HK-2 (cell line): ENCODE measurements at regions not wholly inside any gene's neighbourhood (a gene's known extent, or its start where the extent isn't known, plus 50 kb on each side); places are given as distances from the start of the nearest gene placed in this dataset.

Experiments used
- DNase-seq: peaks from one replicate; pipeline ENCODE4 v3.0.0-alpha.2; 2018; ENCODE audit not compliant: unreplicated experiment

DNA sequence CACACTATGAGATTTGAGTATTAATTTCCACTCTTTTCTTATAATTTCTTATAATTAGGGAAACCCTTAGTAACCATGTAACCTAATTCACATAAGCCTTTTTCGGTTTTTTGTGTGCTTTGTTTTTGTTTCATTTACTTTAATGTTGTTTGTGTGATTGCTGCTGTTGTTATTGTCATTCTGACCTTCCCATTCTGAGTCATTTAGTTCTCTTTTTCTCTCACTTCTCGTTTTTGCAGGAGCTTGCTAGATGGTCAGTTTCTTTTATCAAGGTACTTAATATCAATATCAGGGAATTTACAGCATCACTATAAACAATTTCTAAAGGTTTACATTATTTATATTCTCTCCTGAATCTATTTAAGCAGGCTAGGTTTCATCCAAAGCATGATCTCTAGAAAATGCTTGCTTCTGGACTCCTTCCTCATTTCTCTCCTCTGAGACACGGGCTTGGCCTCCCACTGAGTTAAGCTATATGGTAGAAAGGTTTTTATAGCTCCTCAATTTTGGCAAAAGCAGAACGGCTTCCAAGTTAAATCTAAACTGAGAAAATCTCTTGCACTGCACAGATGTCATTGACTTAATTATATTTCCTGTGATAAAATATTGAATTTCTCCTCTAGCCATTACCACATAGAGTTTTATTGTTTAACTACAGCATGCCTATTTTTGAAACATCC, 534.2 kb downstream of the NSUN3 start:
- DNase-seq, result no peak

- no peak for DNase-seq
Observed at GRCh38 chr3:94607778-94608177, 544.9 kb downstream of the NSUN3 start.

DNA sequence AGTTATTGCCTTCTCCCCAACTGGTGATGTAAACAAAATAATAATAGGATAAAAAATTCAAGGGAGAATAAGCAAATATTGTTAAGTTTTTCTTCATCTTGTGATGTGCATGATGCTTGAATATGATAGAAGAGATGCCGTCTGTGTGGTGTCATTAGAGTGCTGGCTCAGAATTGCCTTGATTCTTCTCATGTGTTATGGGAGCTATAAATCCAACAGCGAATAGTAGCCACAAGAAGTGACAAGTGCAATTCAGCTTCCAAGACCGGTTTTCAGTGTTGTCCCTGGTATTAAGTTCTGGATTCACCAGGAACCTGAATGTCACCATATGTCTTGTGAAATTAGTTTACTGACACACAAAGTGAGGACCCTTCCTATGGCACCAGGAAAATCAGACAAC, 547.0 kb downstream of the NSUN3 start:
- DNase-seq, result no peak

GRCh38 chr3:94611596-94611995, 548.7 kb downstream of the NSUN3 start:
- no peak for DNase-seq

DNA sequence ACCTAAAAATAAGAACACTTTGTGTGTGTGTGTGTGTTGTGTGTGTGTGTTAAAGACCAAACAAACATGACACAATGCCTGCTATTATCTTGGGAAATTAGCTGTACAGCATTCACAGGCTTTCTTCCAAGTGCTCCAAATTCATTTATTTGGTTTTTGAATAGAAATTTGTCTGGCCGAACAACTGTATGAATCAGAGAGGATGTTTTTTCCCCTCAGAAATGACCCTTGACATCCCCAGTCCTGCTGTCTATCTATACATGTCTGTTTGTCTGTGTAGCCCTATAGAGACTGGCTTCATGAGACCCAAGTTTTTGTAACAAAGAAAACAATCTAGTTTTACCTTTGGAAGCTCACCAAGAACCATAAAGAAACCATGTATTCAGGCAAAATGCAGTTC, 549.8 kb downstream of the NSUN3 start:
- no peak for DNase-seq

GRCh38 chr3:94614192-94614591, 551.3 kb downstream of the NSUN3 start:
- no peak for DNase-seq

GRCh38 chr3:94615275-94616065, 552.6 kb downstream of the NSUN3 start:
- no peak for DNase-seq

- no peak for DNase-seq
Observed at GRCh38 chr3:94616833-94617232, 554.0 kb downstream of the NSUN3 start.

GRCh38 chr3:94617312-94617711, 554.5 kb downstream of the NSUN3 start:
- DNase-seq, result no peak

- DNase-seq, result no peak
Observed at GRCh38 chr3:94619643-94620042, 556.8 kb downstream of the NSUN3 start.

DNA sequence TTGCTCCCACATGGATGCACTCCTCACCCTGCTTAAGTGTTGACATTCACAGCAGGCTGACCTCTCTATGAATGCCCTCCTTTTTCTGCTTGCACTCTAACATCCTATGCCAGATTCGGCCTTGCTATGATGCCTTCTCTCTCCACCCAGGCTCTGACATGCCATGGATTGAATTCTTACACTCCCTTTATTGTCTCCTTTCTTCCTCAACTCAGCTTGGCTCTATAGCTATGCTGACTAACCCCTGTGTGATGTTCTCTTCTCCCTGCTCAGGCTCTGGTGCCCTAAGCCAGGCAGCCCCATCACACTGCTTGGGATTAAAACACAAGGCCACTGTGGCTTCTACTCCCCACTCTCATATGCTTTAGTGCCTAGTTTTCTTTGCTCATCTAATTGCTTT, 563.7 kb downstream of the NSUN3 start:
- no peak for DNase-seq

GRCh38 chr3:94627689-94628088, 564.8 kb downstream of the NSUN3 start:
- no peak for DNase-seq

- DNase-seq, result no peak
Observed at GRCh38 chr3:94643400-94643799, 580.5 kb downstream of the NSUN3 start.

- no peak for DNase-seq
Observed at GRCh38 chr3:94645790-94646189, 582.9 kb downstream of the NSUN3 start.

DNA sequence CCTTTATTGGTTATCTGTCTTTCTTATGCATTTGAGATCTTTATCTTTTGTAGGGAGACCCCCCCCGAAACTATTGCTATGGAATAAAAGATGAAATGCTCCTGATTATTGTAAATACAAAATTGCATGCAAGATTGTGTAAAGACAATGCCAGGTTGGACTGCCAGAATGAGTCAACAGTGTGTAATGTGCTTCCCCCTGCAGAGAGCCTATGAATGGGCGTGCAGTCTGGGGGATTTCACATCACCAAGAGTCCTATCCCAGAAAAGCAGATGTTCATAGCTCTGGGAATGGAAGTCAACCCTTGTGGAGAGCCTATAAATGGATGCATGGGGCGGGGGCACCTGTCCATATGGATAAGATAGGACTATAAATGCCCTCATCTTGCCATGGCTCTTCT, 584.3 kb downstream of the NSUN3 start:
- no peak for DNase-seq

- DNase-seq, result peak; percentile 20
Observed at GRCh38 chr3:94648270-94649180, 585.7 kb downstream of the NSUN3 start.

DNA sequence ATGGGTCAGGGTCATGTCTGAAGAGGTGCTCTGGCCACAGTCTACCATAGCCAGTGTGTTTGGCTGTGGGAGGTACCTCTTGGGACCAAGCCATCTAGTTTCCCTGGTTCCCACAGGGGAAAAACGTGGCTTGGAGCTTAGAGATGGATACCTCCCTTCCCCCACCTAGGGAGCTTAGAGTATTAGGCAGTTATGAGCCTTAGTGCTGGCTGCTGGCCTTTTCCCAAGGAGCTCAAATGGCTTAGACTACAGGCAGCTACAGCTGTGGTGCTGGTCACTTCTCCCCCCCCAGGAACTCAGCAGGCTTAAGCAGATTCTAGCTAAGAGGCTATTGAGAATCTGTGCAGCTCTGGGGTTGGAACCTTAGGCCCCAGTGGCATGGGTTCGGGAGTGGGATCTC, 591.2 kb downstream of the NSUN3 start:
- no peak for DNase-seq

DNA sequence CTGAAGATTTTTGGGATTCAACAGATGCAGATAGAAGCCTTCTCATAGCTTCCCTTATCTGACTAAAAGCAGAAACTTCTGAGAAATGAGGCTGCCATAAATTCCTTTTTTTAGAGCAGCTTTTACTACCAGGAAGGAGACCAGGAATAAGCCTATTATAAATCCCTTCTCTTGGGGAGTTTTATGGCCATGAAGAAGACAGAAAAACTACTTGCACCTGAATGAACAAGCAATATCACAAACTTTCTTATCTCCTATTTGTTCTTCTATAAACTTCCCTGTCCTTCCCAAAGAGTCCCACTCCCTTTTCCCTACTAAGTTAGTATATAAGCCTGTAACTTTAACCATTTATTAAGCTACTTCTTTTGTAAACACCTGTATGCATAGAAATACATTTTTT, 603.1 kb downstream of the NSUN3 start:
- DNase-seq, result no peak

DNA sequence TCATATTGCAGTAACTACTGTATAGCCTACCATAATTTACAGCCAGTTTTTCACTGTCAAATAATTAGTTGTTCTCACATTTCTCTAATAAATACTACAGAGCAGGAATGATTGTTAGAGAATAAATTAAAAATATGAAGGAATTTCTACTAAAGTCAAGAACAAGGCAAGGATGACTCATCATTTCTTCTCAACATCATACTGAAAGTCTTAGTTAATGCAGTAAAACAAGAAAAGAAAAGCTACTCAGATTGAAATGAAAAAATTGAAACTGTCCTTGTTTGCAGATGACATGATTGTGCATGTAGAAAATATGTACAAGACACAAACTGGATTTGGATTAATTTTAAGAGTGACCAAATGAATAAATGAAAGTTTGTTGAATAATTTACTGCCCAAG, 608.2 kb downstream of the NSUN3 start:
- no peak for DNase-seq

DNA sequence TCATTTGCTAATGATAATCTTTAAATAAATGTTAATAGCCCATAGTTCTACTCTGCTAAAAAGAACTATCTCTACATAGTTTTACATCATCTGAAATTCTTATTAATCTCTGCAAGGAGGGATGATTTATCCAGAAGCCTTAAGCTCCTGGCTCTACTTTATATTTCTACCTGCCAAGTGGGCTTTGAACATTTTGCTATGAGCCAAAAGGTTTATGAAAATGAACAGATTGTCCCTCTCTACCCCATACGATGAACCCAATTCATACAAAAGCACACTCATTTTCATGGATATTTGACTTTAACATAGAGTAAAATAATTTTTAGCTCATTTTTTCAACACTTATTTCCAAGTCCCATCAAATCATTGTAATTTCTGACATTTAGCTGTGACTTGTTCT, 611.0 kb downstream of the NSUN3 start:
- DNase-seq, result no peak

DNA sequence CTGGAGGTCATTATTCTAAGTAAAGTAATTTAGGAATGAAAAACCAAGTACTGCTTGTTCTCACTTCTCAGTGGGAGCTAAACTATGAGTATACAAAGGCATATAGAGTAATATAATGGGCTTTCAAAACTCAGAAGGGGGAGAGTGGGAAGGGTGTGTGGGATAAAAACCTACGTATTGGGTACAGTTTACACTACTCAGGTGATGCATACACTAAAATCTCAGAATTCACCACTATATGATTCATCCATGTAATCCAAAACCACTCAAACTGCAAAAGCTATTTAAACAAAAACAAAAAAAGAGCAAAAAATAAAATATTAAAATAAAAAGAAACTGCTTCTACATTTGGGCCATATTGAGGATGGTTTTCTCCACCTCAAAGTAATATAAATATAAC, 623.3 kb downstream of the NSUN3 start:
- DNase-seq, result no peak

DNA sequence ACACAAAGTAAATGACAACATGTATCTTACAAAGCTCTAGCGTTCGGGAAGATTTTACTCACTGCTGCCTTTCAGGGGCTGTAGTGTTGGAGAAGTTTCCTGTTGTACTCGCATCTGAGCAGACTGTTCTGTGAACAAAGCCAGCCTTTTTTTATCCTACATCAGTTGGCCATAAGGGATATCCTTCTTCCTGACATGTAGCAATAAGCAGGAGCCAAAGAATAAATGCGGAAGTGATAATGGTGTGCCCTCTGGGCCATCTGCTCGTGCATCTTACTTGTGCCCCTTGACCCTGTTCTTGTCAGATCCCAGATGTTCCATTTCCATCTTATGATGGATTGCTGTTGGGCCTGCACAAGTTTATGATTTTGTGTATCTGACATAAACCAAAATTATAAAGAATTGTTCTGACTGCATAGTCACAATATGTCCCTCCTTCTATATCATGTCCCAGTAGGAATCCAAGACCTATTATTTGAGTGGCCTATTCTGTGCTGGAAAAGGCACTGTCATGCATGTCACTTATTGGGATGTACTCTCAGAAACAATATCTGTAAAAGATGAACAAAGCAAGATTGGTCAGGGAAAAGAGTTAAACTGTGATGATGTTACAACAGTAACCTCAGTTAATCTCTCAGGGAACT, 631.3 kb downstream of the NSUN3 start:
- DNase-seq, result no peak
